ENCODE measurements at regions not wholly inside any gene's neighbourhood (a gene's known extent, or its start where the extent isn't known, plus 50 kb on each side); places are given as distances from the start of the nearest gene placed in this dataset.

- H3K27me3 ChIP-seq (ENCODE audit: control insufficient read depth in 2 of 2, insufficient read depth in 2 of 2, low read length in 2 of 2): no peaks in the 10 kb centered on the region
- TF ChIP-seq FOS (IDR thresholded peaks at IDR 0.05; ENCODE audit: borderline replicate concordance, insufficient read depth, low read length): no peak
- TF ChIP-seq POLR2AphosphoS5 (IDR thresholded peaks at IDR 0.05; ENCODE audit: insufficient read depth, low read depth, low read length): no peak
- no peak for TF ChIP-seq EZH2 (IDR thresholded peaks at IDR 0.05; ENCODE audit: borderline replicate concordance, low read depth, low read length, severe bottlenecking)
- TF ChIP-seq MAX (IDR thresholded peaks at IDR 0.05; ENCODE audit: insufficient read depth, insufficient read length): no peak
- dilution Hi-C loops (cut with MboI; ENCODE audit: extremely low pct_ligation_motif_present, low sequenced_read_pairs): no loop called here
- CTCF ChIA-PET: no interaction called here
- H3K4me3 ChIP-seq (replicated peaks in 1 of 3; ENCODE audit: insufficient read depth in 1 of 3, low read depth in 1 of 3, low read length in 3 of 3): no peak overlapping the region
- intact Hi-C loops (cut with micrococcal nuclease): no loop called here
- H3K27ac ChIP-seq (ENCODE audit: insufficient read depth, low read depth, low read length): no peak overlapping the region
- H3K36me3 ChIP-seq (ENCODE audit: control insufficient read depth in 2 of 2, extremely low read depth in 1 of 2, insufficient read depth in 2 of 2, low read length in 2 of 2): no peaks in the 10 kb centered on the region
- no peaks in the 10 kb centered on the region for H3K79me2 ChIP-seq (ENCODE audit: control insufficient read depth, insufficient read depth, low read length)
- no peak overlapping the region for H3K9ac ChIP-seq (replicated peaks; ENCODE audit: extremely low read depth, insufficient read depth, low read length)
- H4K20me1 ChIP-seq (replicated peaks; ENCODE audit: control insufficient read depth, extremely low read depth, insufficient read depth, low read length): no peaks in the 10 kb centered on the region
- no peak overlapping the region for H2AFZ ChIP-seq (ENCODE audit: low read depth, low read length)
- no peaks in the 10 kb centered on the region for H3K9me3 ChIP-seq (replicated peaks; ENCODE audit: control insufficient read depth, insufficient read depth, low read length)
- H3K4me2 ChIP-seq (ENCODE audit: insufficient read depth, low read length): no peak overlapping the region
- FAIRE-seq: no peak
- no peaks in the 10 kb centered on the region for H3K9me1 ChIP-seq (replicated peaks; ENCODE audit: control insufficient read depth, extremely low read depth, insufficient read depth, low read length)
- no peak for DNase-seq (ENCODE audit: low read depth, low spot score)
- POLR2A ChIA-PET: no interaction called here
- no TSS peak for BruUV-seq (replicated peaks)
- H3K4me1 ChIP-seq (ENCODE audit: control insufficient read depth, extremely low read depth, insufficient read depth, low read length): no peaks in the 10 kb centered on the region
Measured at GRCh38 chrX:40325161-40325560, 227.4 kb upstream of the BCOR start.

DNA sequence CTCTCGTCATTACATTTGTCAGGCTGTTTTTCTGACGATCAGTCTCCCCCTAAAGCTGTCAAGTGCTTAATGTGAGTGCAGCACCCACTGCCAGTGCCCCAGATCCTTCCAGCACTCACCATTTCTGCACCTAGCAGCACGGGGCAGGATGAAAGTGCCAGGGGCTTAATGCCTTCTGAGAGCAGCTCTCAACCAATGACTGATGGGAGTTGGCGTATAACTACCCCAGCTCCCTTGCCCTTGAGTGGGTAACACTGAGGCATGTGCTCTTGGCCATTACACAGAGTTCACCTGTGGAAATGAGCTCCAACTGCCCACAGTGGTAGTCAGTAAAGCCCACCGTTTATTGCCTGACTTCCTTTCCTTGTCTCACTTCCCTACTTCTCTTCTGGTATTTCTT is 226.2 kb upstream of the BCOR start:
- BruUV-seq (replicated peaks): no TSS peak
- CTCF ChIA-PET: no interaction called here
- H2AFZ ChIP-seq (ENCODE audit: low read depth, low read length): no peak overlapping the region
- dilution Hi-C loops (cut with MboI; ENCODE audit: extremely low pct_ligation_motif_present, low sequenced_read_pairs): no loop called here
- H3K4me1 ChIP-seq (ENCODE audit: control insufficient read depth, extremely low read depth, insufficient read depth, low read length): no peaks in the 10 kb centered on the region
- no peak overlapping the region for H3K4me2 ChIP-seq (ENCODE audit: insufficient read depth, low read length)
- no peak overlapping the region for H3K27ac ChIP-seq (ENCODE audit: insufficient read depth, low read depth, low read length)
- intact Hi-C loops (cut with micrococcal nuclease): no loop called here
- H3K36me3 ChIP-seq (ENCODE audit: control insufficient read depth in 2 of 2, extremely low read depth in 1 of 2, insufficient read depth in 2 of 2, low read length in 2 of 2): no peaks in the 10 kb centered on the region
- no peaks in the 10 kb centered on the region for H3K79me2 ChIP-seq (ENCODE audit: control insufficient read depth, insufficient read depth, low read length)
- H3K9ac ChIP-seq (replicated peaks; ENCODE audit: extremely low read depth, insufficient read depth, low read length): no peak overlapping the region
- no peaks in the 10 kb centered on the region for H3K27me3 ChIP-seq (ENCODE audit: control insufficient read depth in 2 of 2, insufficient read depth in 2 of 2, low read length in 2 of 2)
- TF ChIP-seq JUN (IDR thresholded peaks at IDR 0.05; ENCODE audit: borderline replicate concordance, insufficient read depth, insufficient read length, low read depth) (no peak), POLR2AphosphoS5 (IDR thresholded peaks at IDR 0.05; ENCODE audit: insufficient read depth, low read depth, low read length) (no peak), MAX (IDR thresholded peaks at IDR 0.05; ENCODE audit: insufficient read depth, insufficient read length) (no peak), POLR2A (IDR thresholded peaks at IDR 0.05; ENCODE audit: low read depth, low read length) (no peak), CTCF (IDR thresholded peaks at IDR 0.05; ENCODE audit: extremely low read depth in 1 of 2, insufficient read depth in 1 of 2, low read depth in 1 of 2, low read length in 2 of 2) (no peak), EZH2 (IDR thresholded peaks at IDR 0.05; ENCODE audit: borderline replicate concordance, low read depth, low read length, severe bottlenecking) (no peak)
- DNase-seq (ENCODE audit: low read depth, low spot score): no peak
- H3K4me3 ChIP-seq (replicated peaks in 1 of 3; ENCODE audit: insufficient read depth in 1 of 3, low read depth in 1 of 3, low read length in 3 of 3): no peak overlapping the region
- no peaks in the 10 kb centered on the region for H4K20me1 ChIP-seq (replicated peaks; ENCODE audit: control insufficient read depth, extremely low read depth, insufficient read depth, low read length)
- no peaks in the 10 kb centered on the region for H3K9me3 ChIP-seq (replicated peaks; ENCODE audit: control insufficient read depth, insufficient read depth, low read length)
- POLR2A ChIA-PET: no interaction called here
- FAIRE-seq: no peak
- H3K9me1 ChIP-seq (replicated peaks; ENCODE audit: control insufficient read depth, extremely low read depth, insufficient read depth, low read length): no peaks in the 10 kb centered on the region

Data from endothelial cell of umbilical vein (primary cell).